GM19328 (cell line): ENCODE measurements at regions not wholly inside any gene's neighbourhood (a gene's known extent, or its start where the extent isn't known, plus 50 kb on each side); places are given as distances from the start of the nearest gene placed in this dataset.

Source experiments
- ATAC-seq: cut with Tn5 transposase; IDR thresholded peaks from one replicate; pipeline ENCODE4 v1.9.1; 2021; ENCODE audit warnings: mild to moderate bottlenecking, moderate library complexity; ENCODE audit not compliant: unreplicated experiment

GRCh38 chr7:118671149-118671548 is 446.6 kb downstream of the ANKRD7 start:
- no peak for ATAC-seq

- ATAC-seq: no peak
These were observed 460.3 kb downstream of the ANKRD7 start for GRCh38 chr7:118684796-118685195.

- no peak for ATAC-seq
These were observed 464.9 kb downstream of the ANKRD7 start for GRCh38 chr7:118689403-118689802.

- no peak for ATAC-seq
These were observed 472.4 kb downstream of the ANKRD7 start for GRCh38 chr7:118696879-118697278.

GRCh38 chr7:118699222-118699621 is 474.7 kb downstream of the ANKRD7 start:
- ATAC-seq: no peak

- no peak for ATAC-seq
These were observed 484.2 kb downstream of the ANKRD7 start for GRCh38 chr7:118708741-118709140.

GRCh38 chr7:118711688-118712087 is 487.2 kb downstream of the ANKRD7 start:
- ATAC-seq: no peak

- no peak for ATAC-seq
These were observed 488.5 kb downstream of the ANKRD7 start for GRCh38 chr7:118713039-118713438.

- no peak for ATAC-seq
These were observed 496.1 kb downstream of the ANKRD7 start for GRCh38 chr7:118720632-118721031.

- no peak for ATAC-seq
These were observed 507.4 kb downstream of the ANKRD7 start for GRCh38 chr7:118731854-118732253.

- no peak for ATAC-seq
These were observed 510.0 kb downstream of the ANKRD7 start for GRCh38 chr7:118734541-118734940.

- no peak for ATAC-seq
These were observed 510.9 kb downstream of the ANKRD7 start for GRCh38 chr7:118735441-118735840.

GRCh38 chr7:118737935-118738334 is 513.4 kb downstream of the ANKRD7 start:
- ATAC-seq: no peak

- no peak for ATAC-seq
These were observed 521.4 kb downstream of the ANKRD7 start for GRCh38 chr7:118745927-118746326.

GRCh38 chr7:118747473-118747872 is 523.0 kb downstream of the ANKRD7 start:
- no peak for ATAC-seq

GRCh38 chr7:118753479-118753878 is 529.0 kb downstream of the ANKRD7 start:
- ATAC-seq: no peak

GRCh38 chr7:118754608-118755007 is 530.1 kb downstream of the ANKRD7 start:
- no peak for ATAC-seq

GRCh38 chr7:118755067-118755625 is 530.6 kb downstream of the ANKRD7 start:
- no peak for ATAC-seq

GRCh38 chr7:118757066-118757465 is 532.6 kb downstream of the ANKRD7 start:
- no peak for ATAC-seq

- no peak for ATAC-seq
These were observed 534.1 kb downstream of the ANKRD7 start for GRCh38 chr7:118758582-118758981.

GRCh38 chr7:118759921-118760320 is 535.4 kb downstream of the ANKRD7 start:
- no peak for ATAC-seq

- no peak for ATAC-seq
These were observed 537.9 kb downstream of the ANKRD7 start for GRCh38 chr7:118762451-118762850.

GRCh38 chr7:118764221-118764620 is 539.7 kb downstream of the ANKRD7 start:
- ATAC-seq: no peak
